K562 (cell line): ENCODE measurements at regions not wholly inside any gene's neighbourhood (a gene's known extent, or its start where the extent isn't known, plus 50 kb on each side); places are given as distances from the start of the nearest gene placed in this dataset.
A peak's percentile ranks its signal among the peaks of the same experiment; 100 is the strongest.

Source experiments
- ARID4B ChIP-seq: sonication (generic); formaldehyde crosslinking; IDR thresholded peaks from 2 replicates; pipeline ENCODE4 v1.8.0; 2022; ENCODE audit warnings: mild to moderate bottlenecking, missing genetic modification reagents
- CEBPB ChIP-seq: fragments of 450-650 bp; IDR thresholded peaks from 2 replicates; pipeline ENCODE4 v1.6.1; 2016; ENCODE audit warnings: missing genetic modification characterization, missing compliant biosample characterization
- DPF2 ChIP-seq: fragments of 450-650 bp; IDR thresholded peaks from 2 replicates; pipeline ENCODE4 v1.6.1; 2016
- HDAC1 ChIP-seq, 2 experiments: fragments of 450-650 bp; IDR thresholded peaks; 2 replicates each; pipeline ENCODE4 v1.6.1; 2016 to 2017; ENCODE audit warnings: inconsistent platforms in 1 of 2, mild to moderate bottlenecking in 1 of 2, moderate library complexity in 1 of 2
- HIVEP1 ChIP-seq: fragments of 250-450 bp; sonication (Bioruptor Pico); IDR thresholded peaks from 2 replicates; pipeline ENCODE4 v1.4.0; 2020; ENCODE audit warnings: mild to moderate bottlenecking
- MAFK ChIP-seq: IDR thresholded peaks from 2 replicates; pipeline ENCODE4 v1.6.1; 2011; ENCODE audit warnings: low read length, improper control_type of control experiment
- NR4A1 ChIP-seq, 2 experiments: fragments of 250-450 bp in 1 of 2; fragments of 450-650 bp in 1 of 2; sonication (Bioruptor Pico) in 1 of 2; IDR thresholded peaks; 2 replicates each; pipeline versions ENCODE4 v1.4.0 to v1.6.1; 2016 to 2020; ENCODE audit warnings: mild to moderate bottlenecking in 2 of 2, missing compliant biosample characterization in 1 of 2, missing genetic modification characterization in 1 of 2, moderate library complexity in 1 of 2
- STAG1 ChIP-seq: sonication (generic); formaldehyde crosslinking; IDR thresholded peaks from 2 replicates; pipeline ENCODE4 v1.5.0; 2020; ENCODE audit warnings: missing genetic modification reagents, borderline replicate concordance
- TFAP4 ChIP-seq: sonication (generic); formaldehyde crosslinking; IDR thresholded peaks from 2 replicates; pipeline ENCODE4 v1.8.0; 2022; ENCODE audit warnings: missing genetic modification reagents, mild to moderate bottlenecking, moderate library complexity, borderline replicate concordance
- TSHZ1 ChIP-seq: fragments of 250-450 bp; sonication (Bioruptor Pico); IDR thresholded peaks from 2 replicates; pipeline ENCODE4 v1.4.0; 2020; ENCODE audit warnings: mild to moderate bottlenecking, moderate library complexity
- UBTF ChIP-seq, 2 experiments: IDR thresholded peaks; 2 replicates each; pipeline ENCODE4 v1.6.1; 2012; ENCODE audit warnings: improper control_type of control experiment in 2 of 2, low read depth in 2 of 2, low read length in 2 of 2, borderline replicate concordance in 1 of 2
- XRCC4 ChIP-seq: IDR thresholded peaks from one replicate; pipeline ENCODE4 v1.6.1; 2011; ENCODE audit not compliant: insufficient read depth, insufficient read length; ENCODE audit errors: extremely low read depth
- XRCC5 ChIP-seq: fragments of 200-400 bp; formaldehyde crosslinking; IDR thresholded peaks from 2 replicates; pipeline ENCODE4 v1.6.1; 2017; ENCODE audit warnings: low read depth, mild to moderate bottlenecking, low read length
- ZNF124 ChIP-seq: sonication (generic); formaldehyde crosslinking; IDR thresholded peaks from 2 replicates; pipeline ENCODE4 v1.8.1; 2022; ENCODE audit warnings: missing genetic modification reagents
- ZNF134 ChIP-seq: fragments of 250-450 bp; sonication (Bioruptor Pico); conservative IDR thresholded peaks from 2 replicates; pipeline ENCODE4 v1.4.0; 2020
- ZNF778 ChIP-seq: fragments of 450-650 bp; formaldehyde crosslinking; IDR thresholded peaks from 2 replicates; pipeline ENCODE4 v1.4.0; 2020; ENCODE audit warnings: mild to moderate bottlenecking, moderate library complexity

- TF ChIP-seq TSHZ1 (CRISPR knock-in tag) (no peak), HDAC1 (IDR thresholded peaks at IDR 0.05) (peak in 1 of 2 experiments; percentile 67; a peak in 1 of 4 replicates), ARID4B (CRISPR knock-in tag) (no peak), UBTF (IDR thresholded peaks at IDR 0.05; ENCODE audit: borderline replicate concordance in 1 of 2, low read depth in 2 of 2, low read length in 2 of 2) (no peak), MAFK (no peak), STAG1 (CRISPR knock-in tag) (no peak), NR4A1 (CRISPR knock-in tag; IDR thresholded peaks at IDR 0.05) (no peak), NR4A1 (tag; IDR thresholded peaks at IDR 0.05) (no peak), HIVEP1 (CRISPR knock-in tag) (no peak), ZNF134 (CRISPR knock-in tag) (no peak), CEBPB (tag) (no peak), DPF2 (peak; percentile 45; the same call in 1 of the 2 replicates), XRCC4 (no peak), TFAP4 (peak; percentile 97), XRCC5 (no peak), ZNF124 (CRISPR knock-in tag) (no peak), ZNF778 (no peak)
These were observed 175.7 kb upstream of the BCOR start (continued) for GRCh38 chrX:40273356-40274050.
